ENCODE measurements at regions not wholly inside any gene's neighbourhood (a gene's known extent, or its start where the extent isn't known, plus 50 kb on each side); places are given as distances from the start of the nearest gene placed in this dataset.

DNA sequence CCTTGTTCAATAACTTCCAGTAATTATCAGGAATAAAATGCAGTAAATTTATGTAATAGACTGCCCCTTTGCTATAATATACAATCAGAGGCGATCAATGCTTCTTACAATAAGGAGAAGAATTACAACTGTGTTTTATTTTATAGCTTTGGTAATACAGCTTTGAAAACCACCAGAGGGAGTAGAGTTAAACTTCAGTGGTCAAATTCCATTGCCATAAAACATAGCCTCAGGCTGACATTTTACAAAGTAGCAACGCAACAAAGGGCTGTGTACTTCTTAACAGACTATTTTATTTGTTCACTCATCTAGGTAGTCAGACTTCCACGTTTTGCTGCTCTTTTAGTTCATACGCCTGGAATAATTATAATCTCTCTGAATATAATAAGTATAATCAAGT, 58.5 kb downstream of the TEX13C start:
- no peak overlapping the region for H3K18ac ChIP-seq (ENCODE audit: low read length)
- H3K4ac ChIP-seq (ENCODE audit: low read length) = no peak overlapping the region
- H3K4me2 ChIP-seq (ENCODE audit: insufficient read depth, low read length, poor library complexity, severe bottlenecking) = no peak overlapping the region
- H3K27ac ChIP-seq (replicated peaks; ENCODE audit: low read length) = no peak overlapping the region
- DNase-seq (ENCODE audit: low spot score) = no peak
- no peak overlapping the region for H3K9ac ChIP-seq (ENCODE audit: low read depth, low read length, poor library complexity)
- no peaks in the 10 kb centered on the region for H3K27me3 ChIP-seq (ENCODE audit: control insufficient read depth in 3 of 3, insufficient read depth in 3 of 3, low read depth in 1 of 3, low read length in 3 of 3)
- no peak overlapping the region for H2AK5ac ChIP-seq (ENCODE audit: low read depth, low read length)
- H2BK12ac ChIP-seq (ENCODE audit: low read length) = no peak overlapping the region
- no peak overlapping the region for H2BK5ac ChIP-seq (ENCODE audit: low read length)
- H2BK15ac ChIP-seq (ENCODE audit: low read length) = no peak overlapping the region
- H3K4me1 ChIP-seq (ENCODE audit: control insufficient read depth in 2 of 2, insufficient read depth in 1 of 2, low read depth in 1 of 2, low read length in 2 of 2) = no peaks in the 10 kb centered on the region
- H3K79me1 ChIP-seq (ENCODE audit: low read depth, low read length) = no peaks in the 10 kb centered on the region
- H4K91ac ChIP-seq (ENCODE audit: low read depth, low read length, poor library complexity) = no peak overlapping the region
- no peak overlapping the region for H3K4me3 ChIP-seq (ENCODE audit: low read length in 2 of 2)
- H3K14ac ChIP-seq (ENCODE audit: low read length) = no peak overlapping the region
- no CpG with 5 or more reads among the region's 4 CpGs for WGBS, 2 donors (ENCODE audit: extremely low coverage in 2 of 2, insufficient read length in 2 of 2, insufficient replicate concordance in 1 of 2)
- no peak overlapping the region for H2AFZ ChIP-seq (ENCODE audit: low read length)
- H2BK120ac ChIP-seq (ENCODE audit: low read depth, low read length) = no peak overlapping the region
- no peaks in the 10 kb centered on the region for H3K36me3 ChIP-seq (replicated peaks in 1 of 2; ENCODE audit: control insufficient read depth in 2 of 2, insufficient read depth in 2 of 2, low read length in 2 of 2)
- no peaks in the 10 kb centered on the region for H3K9me3 ChIP-seq (replicated peaks in 1 of 2; ENCODE audit: control insufficient read depth in 2 of 2, insufficient read depth in 1 of 2, low read depth in 1 of 2, low read length in 2 of 2)
- H4K8ac ChIP-seq (ENCODE audit: low read depth, low read length) = no peak overlapping the region
- H3K23ac ChIP-seq (ENCODE audit: low read depth, low read length, poor library complexity) = no peak overlapping the region

DNA sequence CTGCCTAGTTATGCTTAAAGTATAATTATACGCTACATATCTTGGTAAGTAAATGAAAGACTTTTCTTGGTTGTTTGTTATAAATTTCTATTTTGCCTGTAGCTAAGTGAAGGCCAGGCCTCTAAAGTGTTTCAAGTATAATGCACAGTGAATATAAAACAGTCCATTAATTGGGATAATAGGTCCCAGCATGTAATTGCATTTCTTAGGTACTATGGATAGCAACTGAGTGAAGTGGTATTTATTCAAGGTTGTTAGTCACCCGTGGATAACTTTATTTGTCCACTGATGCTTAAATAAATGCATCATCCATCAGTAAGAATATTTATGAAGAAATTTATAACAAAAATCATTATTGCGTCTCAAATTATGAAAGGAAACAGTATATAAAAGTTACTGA, 59.1 kb downstream of the TEX13C start:
- no CpG with 5 or more reads among the region's 3 CpGs for WGBS, 2 donors (ENCODE audit: extremely low coverage in 2 of 2, insufficient read length in 2 of 2, insufficient replicate concordance in 1 of 2)
- Histone ChIP-seq H3K36me3 (replicated peaks in 1 of 2; ENCODE audit: control insufficient read depth in 2 of 2, insufficient read depth in 2 of 2, low read length in 2 of 2) (no peaks in the 10 kb centered on the region), H2AFZ (ENCODE audit: low read length) (no peak overlapping the region), H3K27ac (replicated peaks; ENCODE audit: low read length) (no peak overlapping the region), H3K9me3 (replicated peaks in 1 of 2; ENCODE audit: control insufficient read depth in 2 of 2, insufficient read depth in 1 of 2, low read depth in 1 of 2, low read length in 2 of 2) (no peaks in the 10 kb centered on the region), H3K23ac (ENCODE audit: low read depth, low read length, poor library complexity) (no peak overlapping the region), H3K4ac (ENCODE audit: low read length) (no peak overlapping the region), H2AK5ac (ENCODE audit: low read depth, low read length) (no peak overlapping the region), H3K18ac (ENCODE audit: low read length) (no peak overlapping the region), H3K4me3 (ENCODE audit: low read length in 2 of 2) (no peak overlapping the region), H2BK5ac (ENCODE audit: low read length) (no peak overlapping the region), H3K79me1 (ENCODE audit: low read depth, low read length) (no peaks in the 10 kb centered on the region), H4K8ac (ENCODE audit: low read depth, low read length) (no peak overlapping the region), H3K27me3 (ENCODE audit: control insufficient read depth in 3 of 3, insufficient read depth in 3 of 3, low read depth in 1 of 3, low read length in 3 of 3) (no peaks in the 10 kb centered on the region), H3K4me1 (ENCODE audit: control insufficient read depth in 2 of 2, insufficient read depth in 1 of 2, low read depth in 1 of 2, low read length in 2 of 2) (no peaks in the 10 kb centered on the region), H2BK15ac (ENCODE audit: low read length) (no peak overlapping the region), H2BK12ac (ENCODE audit: low read length) (no peak overlapping the region), H3K14ac (ENCODE audit: low read length) (no peak overlapping the region), H3K9ac (ENCODE audit: low read depth, low read length, poor library complexity) (no peak overlapping the region), H2BK120ac (ENCODE audit: low read depth, low read length) (no peak overlapping the region), H4K91ac (ENCODE audit: low read depth, low read length, poor library complexity) (no peak overlapping the region), H3K4me2 (ENCODE audit: insufficient read depth, low read length, poor library complexity, severe bottlenecking) (no peak overlapping the region)
- DNase-seq (ENCODE audit: low spot score) = no peak

DNA sequence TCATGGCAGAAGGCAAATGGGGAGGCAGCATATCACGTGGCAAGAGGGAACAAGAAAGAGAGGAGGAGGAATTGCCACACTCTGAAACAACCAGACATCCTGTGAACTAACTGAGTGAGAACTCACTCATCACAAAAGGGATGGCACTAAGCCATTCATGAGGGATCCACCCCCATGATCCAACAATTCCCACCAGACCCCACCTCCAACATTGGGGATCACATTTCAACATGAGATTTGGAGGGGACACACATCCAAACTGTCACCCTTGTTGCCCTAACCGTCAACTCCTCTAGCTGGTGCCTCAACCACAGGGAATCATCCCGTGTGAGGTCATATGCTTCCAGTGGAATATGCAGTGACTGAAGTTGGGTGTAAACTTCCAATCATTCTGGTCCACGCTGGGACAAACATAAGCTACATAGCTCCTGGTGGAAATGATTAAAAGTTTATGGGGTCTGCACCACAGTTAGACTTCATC, 62.5 kb downstream of the TEX13C start:
- Histone ChIP-seq H2AFZ (ENCODE audit: low read length) (no peak overlapping the region), H3K27me3 (ENCODE audit: control insufficient read depth in 3 of 3, insufficient read depth in 3 of 3, low read depth in 1 of 3, low read length in 3 of 3) (no peaks in the 10 kb centered on the region), H2BK12ac (ENCODE audit: low read length) (no peak overlapping the region), H3K4me2 (ENCODE audit: insufficient read depth, low read length, poor library complexity, severe bottlenecking) (no peak overlapping the region), H3K9me3 (replicated peaks in 1 of 2; ENCODE audit: control insufficient read depth in 2 of 2, insufficient read depth in 1 of 2, low read depth in 1 of 2, low read length in 2 of 2) (no peaks in the 10 kb centered on the region), H3K79me1 (ENCODE audit: low read depth, low read length) (no peaks in the 10 kb centered on the region), H3K9ac (ENCODE audit: low read depth, low read length, poor library complexity) (no peak overlapping the region), H3K4ac (ENCODE audit: low read length) (no peak overlapping the region), H2BK5ac (ENCODE audit: low read length) (no peak overlapping the region), H2BK15ac (ENCODE audit: low read length) (no peak overlapping the region), H3K4me3 (ENCODE audit: low read length in 2 of 2) (no peak overlapping the region), H3K36me3 (replicated peaks in 1 of 2; ENCODE audit: control insufficient read depth in 2 of 2, insufficient read depth in 2 of 2, low read length in 2 of 2) (no peaks in the 10 kb centered on the region), H3K14ac (ENCODE audit: low read length) (no peak overlapping the region), H2BK120ac (ENCODE audit: low read depth, low read length) (no peak overlapping the region), H2AK5ac (ENCODE audit: low read depth, low read length) (no peak overlapping the region), H3K23ac (ENCODE audit: low read depth, low read length, poor library complexity) (no peak overlapping the region), H3K4me1 (ENCODE audit: control insufficient read depth in 2 of 2, insufficient read depth in 1 of 2, low read depth in 1 of 2, low read length in 2 of 2) (no peaks in the 10 kb centered on the region), H3K27ac (replicated peaks; ENCODE audit: low read length) (no peak overlapping the region), H4K91ac (ENCODE audit: low read depth, low read length, poor library complexity) (no peak overlapping the region), H3K18ac (ENCODE audit: low read length) (no peak overlapping the region), H4K8ac (ENCODE audit: low read depth, low read length) (no peak overlapping the region)
- WGBS, 2 donors (ENCODE audit: extremely low coverage in 2 of 2, insufficient read length in 2 of 2, insufficient replicate concordance in 1 of 2) = no CpG with 5 or more reads among the region's 4 CpGs
- DNase-seq (ENCODE audit: low spot score) = no peak

DNA sequence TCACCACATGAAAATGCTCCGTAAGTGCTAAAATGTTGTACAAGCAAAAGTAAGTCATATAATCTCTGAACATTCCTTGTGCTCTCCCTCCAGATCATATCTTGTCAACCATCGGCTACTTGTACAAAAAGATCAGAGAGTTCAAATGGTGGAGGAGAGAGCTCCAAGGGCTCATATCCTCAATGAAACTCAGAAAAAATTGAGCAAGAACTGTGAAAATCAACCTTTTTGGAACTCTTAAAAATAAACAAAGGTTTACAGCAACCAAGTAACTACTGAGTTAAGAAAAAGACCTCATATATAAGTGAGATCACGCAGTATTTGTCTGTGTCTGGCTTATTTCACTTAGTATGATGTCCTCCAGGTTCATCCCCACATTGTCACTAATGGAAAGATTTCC, 63.2 kb downstream of the TEX13C start:
- no peak for DNase-seq (ENCODE audit: low spot score)
- Histone ChIP-seq H3K4me2 (ENCODE audit: insufficient read depth, low read length, poor library complexity, severe bottlenecking) (no peak overlapping the region), H3K18ac (ENCODE audit: low read length) (no peak overlapping the region), H3K9me3 (replicated peaks in 1 of 2; ENCODE audit: control insufficient read depth in 2 of 2, insufficient read depth in 1 of 2, low read depth in 1 of 2, low read length in 2 of 2) (no peaks in the 10 kb centered on the region), H2BK15ac (ENCODE audit: low read length) (no peak overlapping the region), H3K27me3 (ENCODE audit: control insufficient read depth in 3 of 3, insufficient read depth in 3 of 3, low read depth in 1 of 3, low read length in 3 of 3) (no peaks in the 10 kb centered on the region), H3K36me3 (replicated peaks in 1 of 2; ENCODE audit: control insufficient read depth in 2 of 2, insufficient read depth in 2 of 2, low read length in 2 of 2) (no peaks in the 10 kb centered on the region), H3K9ac (ENCODE audit: low read depth, low read length, poor library complexity) (no peak overlapping the region), H2BK120ac (ENCODE audit: low read depth, low read length) (no peak overlapping the region), H3K23ac (ENCODE audit: low read depth, low read length, poor library complexity) (no peak overlapping the region), H3K4me1 (ENCODE audit: control insufficient read depth in 2 of 2, insufficient read depth in 1 of 2, low read depth in 1 of 2, low read length in 2 of 2) (no peaks in the 10 kb centered on the region), H2BK12ac (ENCODE audit: low read length) (no peak overlapping the region), H2AK5ac (ENCODE audit: low read depth, low read length) (no peak overlapping the region), H3K27ac (replicated peaks; ENCODE audit: low read length) (no peak overlapping the region), H3K4me3 (ENCODE audit: low read length in 2 of 2) (no peak overlapping the region), H3K14ac (ENCODE audit: low read length) (no peak overlapping the region), H3K79me1 (ENCODE audit: low read depth, low read length) (no peaks in the 10 kb centered on the region), H2AFZ (ENCODE audit: low read length) (no peak overlapping the region), H4K91ac (ENCODE audit: low read depth, low read length, poor library complexity) (no peak overlapping the region), H4K8ac (ENCODE audit: low read depth, low read length) (no peak overlapping the region), H2BK5ac (ENCODE audit: low read length) (no peak overlapping the region), H3K4ac (ENCODE audit: low read length) (no peak overlapping the region)
- no CpG with 5 or more reads among the region's 3 CpGs for WGBS, 2 donors (ENCODE audit: extremely low coverage in 2 of 2, insufficient read length in 2 of 2, insufficient replicate concordance in 1 of 2)
